ENCODE measurements at regions not wholly inside any gene's neighbourhood (a gene's known extent, or its start where the extent isn't known, plus 50 kb on each side); places are given as distances from the start of the nearest gene placed in this dataset.

GRCh38 chr18:10086458-10087210 is 172.8 kb downstream of the VAPA start:
- no peak overlapping the region for H2AFZ ChIP-seq (ENCODE audit: control insufficient read depth, low read length)
- H3K4me2 ChIP-seq (ENCODE audit: control insufficient read depth, extremely low read depth, insufficient read depth, low read depth, low read length), result no peak overlapping the region
- H4K20me1 ChIP-seq (ENCODE audit: control insufficient read depth, extremely low read depth, insufficient read depth, low read length), result no peaks in the 10 kb centered on the region
- H3K4me1 ChIP-seq (ENCODE audit: control insufficient read depth, extremely low read depth, insufficient read depth, low read length), result no peaks in the 10 kb centered on the region
- H3K9me1 ChIP-seq (ENCODE audit: control insufficient read depth, extremely low read depth, insufficient read depth, low read length), result no peaks in the 10 kb centered on the region
- no peak overlapping the region for H3K9ac ChIP-seq (ENCODE audit: control insufficient read depth, extremely low read depth, insufficient read depth, low read length)
- H3K27ac ChIP-seq (ENCODE audit: control insufficient read depth, insufficient read depth, low read length), result no peak overlapping the region
- dilution Hi-C loops (cut with MboI; ENCODE audit: extremely low pct_ligation_motif_present, low sequenced_read_pairs), result no loop called here
- H3K9me3 ChIP-seq (ENCODE audit: control insufficient read depth, low read depth, low read length), result peaks cover 3% of the 10 kb centered on the region
- no peaks in the 10 kb centered on the region for H3K79me2 ChIP-seq (ENCODE audit: control insufficient read depth, insufficient read depth, low read length)
- H3K36me3 ChIP-seq (ENCODE audit: control insufficient read depth in 2 of 2, extremely low read depth in 1 of 2, insufficient read depth in 2 of 2, low read length in 2 of 2), result no peaks in the 10 kb centered on the region
- TF ChIP-seq CTCF (optimal IDR thresholded peaks at IDR 0.05 in 1 of 3, IDR thresholded peaks at IDR 0.05 in 1 of 3, conservative IDR thresholded peaks at IDR 0.05 in 1 of 3; ENCODE audit: extremely low read depth in 1 of 3, insufficient read depth in 2 of 3, low read length in 3 of 3) (no peak), EZH2 (IDR thresholded peaks at IDR 0.05; ENCODE audit: low read length) (no peak)
- DNase-seq (ENCODE audit: low read depth, low spot score) (no peak), FAIRE-seq (no peak)
- H3K4me3 ChIP-seq (ENCODE audit: control insufficient read depth in 2 of 3, extremely low read depth in 1 of 3, insufficient read depth in 2 of 3, low read depth in 1 of 3, low read length in 3 of 3), result no peak overlapping the region
- no peaks in the 10 kb centered on the region for H3K27me3 ChIP-seq (ENCODE audit: control insufficient read depth, extremely low read depth, insufficient read depth, low read length)

GRCh38 chr18:10088734-10089133 is 174.9 kb downstream of the VAPA start:
- H4K20me1 ChIP-seq (ENCODE audit: control insufficient read depth, extremely low read depth, insufficient read depth, low read length), result no peaks in the 10 kb centered on the region
- no peak overlapping the region for H3K9ac ChIP-seq (ENCODE audit: control insufficient read depth, extremely low read depth, insufficient read depth, low read length)
- dilution Hi-C loops (cut with MboI; ENCODE audit: extremely low pct_ligation_motif_present, low sequenced_read_pairs), result no loop called here
- DNase-seq (ENCODE audit: low read depth, low spot score), result no peak
- no peaks in the 10 kb centered on the region for H3K79me2 ChIP-seq (ENCODE audit: control insufficient read depth, insufficient read depth, low read length)
- H3K36me3 ChIP-seq (ENCODE audit: control insufficient read depth in 2 of 2, extremely low read depth in 1 of 2, insufficient read depth in 2 of 2, low read length in 2 of 2), result no peaks in the 10 kb centered on the region
- FAIRE-seq, result peak; percentile 75
- H3K27ac ChIP-seq (ENCODE audit: control insufficient read depth, insufficient read depth, low read length), result no peak overlapping the region
- no peak for TF ChIP-seq EZH2 (IDR thresholded peaks at IDR 0.05; ENCODE audit: low read length)
- TF ChIP-seq CTCF (optimal IDR thresholded peaks at IDR 0.05 in 1 of 3, IDR thresholded peaks at IDR 0.05 in 1 of 3, conservative IDR thresholded peaks at IDR 0.05 in 1 of 3; ENCODE audit: extremely low read depth in 1 of 3, insufficient read depth in 2 of 3, low read length in 3 of 3), result no peak
- no peaks in the 10 kb centered on the region for H3K4me1 ChIP-seq (ENCODE audit: control insufficient read depth, extremely low read depth, insufficient read depth, low read length)
- H3K9me3 ChIP-seq (ENCODE audit: control insufficient read depth, low read depth, low read length), result no peaks in the 10 kb centered on the region
- H3K4me3 ChIP-seq (ENCODE audit: control insufficient read depth in 2 of 3, extremely low read depth in 1 of 3, insufficient read depth in 2 of 3, low read depth in 1 of 3, low read length in 3 of 3), result no peak overlapping the region
- no peaks in the 10 kb centered on the region for H3K27me3 ChIP-seq (ENCODE audit: control insufficient read depth, extremely low read depth, insufficient read depth, low read length)
- no peak overlapping the region for H3K4me2 ChIP-seq (ENCODE audit: control insufficient read depth, extremely low read depth, insufficient read depth, low read depth, low read length)
- no peaks in the 10 kb centered on the region for H3K9me1 ChIP-seq (ENCODE audit: control insufficient read depth, extremely low read depth, insufficient read depth, low read length)
- no peak overlapping the region for H2AFZ ChIP-seq (ENCODE audit: control insufficient read depth, low read length)

Measured in keratinocyte (primary cell).